ENCODE measurements at regions not wholly inside any gene's neighbourhood (a gene's known extent, or its start where the extent isn't known, plus 50 kb on each side); places are given as distances from the start of the nearest gene placed in this dataset.

GRCh38 chr18:60755134-60755533, 382.6 kb upstream of the MC4R start:
- Histone ChIP-seq H3K4me1 (no peaks in the 10 kb centered on the region), H3K4me3 (no peak overlapping the region), H3K27me3 (replicated peaks in 1 of 7) (no peaks in the 10 kb centered on the region), H3K9me3 (no peaks in the 10 kb centered on the region), H3K36me3 (no peaks in the 10 kb centered on the region), H3K27ac (no peak overlapping the region)
- DNase-seq, result no peak
- TF ChIP-seq CTCF (IDR thresholded peaks at IDR 0.05 in 8 of 11, conservative IDR thresholded peaks at IDR 0.05 in 3 of 11) (no peak), POLR2AphosphoS5 (IDR thresholded peaks at IDR 0.05) (no peak), POLR2A (IDR thresholded peaks at IDR 0.05) (no peak)
- WGBS, 5 donors, result 72 to 84% (median 77%) methylated on average over 5 of the region's 5 CpGs
- intact Hi-C loops (cut with DNase I; ENCODE audit: low total_unique reads), result no loop called here

- no peaks in the 10 kb centered on the region for H3K4me1 ChIP-seq
- no peak overlapping the region for H3K4me3 ChIP-seq
- H3K9me3 ChIP-seq, result peaks cover 0 to 33% (median 4%) of the 10 kb centered on the region in 8 donors
- intact Hi-C loops (cut with DNase I; ENCODE audit: low total_unique reads), result no loop called here
- no peak overlapping the region for H3K27ac ChIP-seq
- WGBS, 5 donors, result 45 to 100% (median 88%) methylated on average over 1 of the region's 1 CpG
- DNase-seq, result no peak
- H3K27me3 ChIP-seq (replicated peaks in 1 of 7), result no peaks in the 10 kb centered on the region
- TF ChIP-seq POLR2A (IDR thresholded peaks at IDR 0.05) (no peak), POLR2AphosphoS5 (IDR thresholded peaks at IDR 0.05) (no peak), CTCF (IDR thresholded peaks at IDR 0.05 in 8 of 11, conservative IDR thresholded peaks at IDR 0.05 in 3 of 11) (no peak)
- no peaks in the 10 kb centered on the region for H3K36me3 ChIP-seq
Measured at GRCh38 chr18:60775978-60776377, 403.4 kb upstream of the MC4R start.

GRCh38 chr18:60784161-60784560, 411.6 kb upstream of the MC4R start:
- WGBS, 5 donors, result 27 to 83% (median 73%) methylated on average over 1 of the region's 1 CpG
- DNase-seq, result no peak
- Histone ChIP-seq H3K36me3 (no peaks in the 10 kb centered on the region), H3K4me3 (no peak overlapping the region), H3K27me3 (replicated peaks in 1 of 7) (no peaks in the 10 kb centered on the region), H3K9me3 (peaks cover 0 to 19% (median 8%) of the 10 kb centered on the region in 8 donors), H3K27ac (no peak overlapping the region), H3K4me1 (no peaks in the 10 kb centered on the region)
- TF ChIP-seq POLR2AphosphoS5 (IDR thresholded peaks at IDR 0.05) (no peak), POLR2A (IDR thresholded peaks at IDR 0.05) (no peak), CTCF (IDR thresholded peaks at IDR 0.05 in 8 of 11, conservative IDR thresholded peaks at IDR 0.05 in 3 of 11) (no peak)
- intact Hi-C loops (cut with DNase I; ENCODE audit: low total_unique reads), result no loop called here

- H3K9me3 ChIP-seq, result peaks cover 0 to 31% (median 10%) of the 10 kb centered on the region in 8 donors
- intact Hi-C loops (cut with DNase I; ENCODE audit: low total_unique reads), result loop anchor here (10.0 kb wide), 1 partner anchor 60 kb away; no protein-coding TSS in a partner anchor
- no peak for DNase-seq
- no peaks in the 10 kb centered on the region for H3K36me3 ChIP-seq
- TF ChIP-seq CTCF (IDR thresholded peaks at IDR 0.05 in 8 of 11, conservative IDR thresholded peaks at IDR 0.05 in 3 of 11) (no peak), POLR2AphosphoS5 (IDR thresholded peaks at IDR 0.05) (no peak), POLR2A (IDR thresholded peaks at IDR 0.05) (no peak)
- no peaks in the 10 kb centered on the region for H3K4me1 ChIP-seq
- H3K27ac ChIP-seq, result no peak overlapping the region
- WGBS, 5 donors, result 83 to 94% (median 86%) methylated on average over 5 of the region's 5 CpGs
- H3K27me3 ChIP-seq (replicated peaks in 1 of 7), result no peaks in the 10 kb centered on the region
- no peak overlapping the region for H3K4me3 ChIP-seq
Measured at GRCh38 chr18:60794802-60795201, 422.2 kb upstream of the MC4R start.
